ENCODE measurements at regions not wholly inside any gene's neighbourhood (a gene's known extent, or its start where the extent isn't known, plus 50 kb on each side); places are given as distances from the start of the nearest gene placed in this dataset.

GRCh38 chr7:145876376-145876775, 240.2 kb upstream of the CNTNAP2 start:
- Histone ChIP-seq H3K9me3 (no peaks in the 10 kb centered on the region), H3K36me3 (no peaks in the 10 kb centered on the region), H3K27ac (no peak overlapping the region), H3K4me3 (replicated peaks in 1 of 3) (no peak overlapping the region), H3K4me1 (no peaks in the 10 kb centered on the region), H3K27me3 (no peaks in the 10 kb centered on the region)
- WGBS, 2 donors: 72 to 81% methylated on average over 1 of the region's 1 CpG
- intact Hi-C loops (cut with DNase I): no loop called here
- TF ChIP-seq CTCF (IDR thresholded peaks at IDR 0.05): no peak
- TF ChIP-seq POLR2A (IDR thresholded peaks at IDR 0.05): no peak
- DNase-seq: no peak

GRCh38 chr7:145875267-145875666, 241.3 kb upstream of the CNTNAP2 start:
- no peak overlapping the region for H3K27ac ChIP-seq
- intact Hi-C loops (cut with DNase I): no loop called here
- no peak for TF ChIP-seq CTCF (IDR thresholded peaks at IDR 0.05)
- no peak for TF ChIP-seq POLR2A (IDR thresholded peaks at IDR 0.05)
- H3K4me3 ChIP-seq (replicated peaks in 1 of 3): no peak overlapping the region
- no peaks in the 10 kb centered on the region for H3K9me3 ChIP-seq
- no peaks in the 10 kb centered on the region for H3K36me3 ChIP-seq
- H3K4me1 ChIP-seq: no peaks in the 10 kb centered on the region
- no peaks in the 10 kb centered on the region for H3K27me3 ChIP-seq
- DNase-seq: no peak

GRCh38 chr7:145868935-145869334, 247.7 kb upstream of the CNTNAP2 start:
- intact Hi-C loops (cut with DNase I): no loop called here
- no peak for TF ChIP-seq POLR2A (IDR thresholded peaks at IDR 0.05)
- TF ChIP-seq CTCF (IDR thresholded peaks at IDR 0.05): no peak
- no peaks in the 10 kb centered on the region for H3K36me3 ChIP-seq
- H3K27me3 ChIP-seq: no peaks in the 10 kb centered on the region
- H3K27ac ChIP-seq: no peak overlapping the region
- H3K4me1 ChIP-seq: no peaks in the 10 kb centered on the region
- WGBS, 2 donors: 80 to 94% methylated on average over 2 of the region's 2 CpGs
- H3K9me3 ChIP-seq: no peaks in the 10 kb centered on the region
- no peak for DNase-seq
- H3K4me3 ChIP-seq (replicated peaks in 1 of 3): no peak overlapping the region

GRCh38 chr7:145862212-145862611, 254.4 kb upstream of the CNTNAP2 start:
- Histone ChIP-seq H3K4me1 (no peaks in the 10 kb centered on the region), H3K27me3 (no peaks in the 10 kb centered on the region), H3K36me3 (no peaks in the 10 kb centered on the region), H3K4me3 (replicated peaks in 1 of 3) (no peak overlapping the region), H3K27ac (no peak overlapping the region), H3K9me3 (no peaks in the 10 kb centered on the region)
- 68 to 76% methylated on average over 4 to 5 of the region's 5 CpGs for WGBS, 2 donors
- intact Hi-C loops (cut with DNase I): no loop called here
- TF ChIP-seq POLR2A (IDR thresholded peaks at IDR 0.05) (no peak), CTCF (IDR thresholded peaks at IDR 0.05) (no peak)
- DNase-seq: no peak

GRCh38 chr7:145860809-145861208, 255.8 kb upstream of the CNTNAP2 start:
- WGBS, 2 donors: 75 to 82% methylated on average over 1 of the region's 1 CpG

GRCh38 chr7:145850636-145851035, 266.0 kb upstream of the CNTNAP2 start:
- TF ChIP-seq POLR2A (IDR thresholded peaks at IDR 0.05): no peak
- TF ChIP-seq CTCF (IDR thresholded peaks at IDR 0.05): no peak
- Histone ChIP-seq H3K36me3 (no peaks in the 10 kb centered on the region), H3K4me1 (no peaks in the 10 kb centered on the region), H3K27me3 (no peaks in the 10 kb centered on the region), H3K9me3 (no peaks in the 10 kb centered on the region), H3K4me3 (replicated peaks in 1 of 3) (no peak overlapping the region), H3K27ac (no peak overlapping the region)
- no peak for DNase-seq
- 81 to 88% methylated on average over 6 of the region's 6 CpGs for WGBS, 2 donors
- intact Hi-C loops (cut with DNase I): no loop called here

More at GRCh38 chr7:145860809-145861208, 255.8 kb upstream of the CNTNAP2 start:
- Histone ChIP-seq H3K27me3 (no peaks in the 10 kb centered on the region), H3K9me3 (no peaks in the 10 kb centered on the region), H3K4me3 (replicated peaks in 1 of 3) (no peak overlapping the region), H3K4me1 (no peaks in the 10 kb centered on the region), H3K36me3 (no peaks in the 10 kb centered on the region), H3K27ac (no peak overlapping the region)
- no peak for TF ChIP-seq POLR2A (IDR thresholded peaks at IDR 0.05)
- intact Hi-C loops (cut with DNase I): no loop called here
- no peak for DNase-seq

All from thyroid gland (tissue), 4 donors.